ELR (cell line): ENCODE measurements at regions not wholly inside any gene's neighbourhood (a gene's known extent, or its start where the extent isn't known, plus 50 kb on each side); places are given as distances from the start of the nearest gene placed in this dataset.

Source experiments
- DNase-seq: peaks from one replicate; pipeline ENCODE4 v3.0.0-alpha.2; 2015; ENCODE audit warnings: low read depth

- no peak for DNase-seq
These were observed 863.6 kb upstream of the SALL3 start for GRCh38 chr18:78115896-78116561.

- no peak for DNase-seq
These were observed 856.3 kb upstream of the SALL3 start for GRCh38 chr18:78123144-78123909.

GRCh38 chr18:78123926-78124797, 855.5 kb upstream of the SALL3 start:
- DNase-seq: no peak

- DNase-seq: no peak
These were observed 854.3 kb upstream of the SALL3 start for GRCh38 chr18:78125206-78125896.

- no peak for DNase-seq
These were observed 853.5 kb upstream of the SALL3 start for GRCh38 chr18:78126106-78126505.

- DNase-seq: no peak
These were observed 853.1 kb upstream of the SALL3 start for GRCh38 chr18:78126536-78126935.

GRCh38 chr18:78127041-78127440, 852.6 kb upstream of the SALL3 start:
- DNase-seq: no peak

GRCh38 chr18:78128004-78128403, 851.6 kb upstream of the SALL3 start:
- DNase-seq: no peak

DNA sequence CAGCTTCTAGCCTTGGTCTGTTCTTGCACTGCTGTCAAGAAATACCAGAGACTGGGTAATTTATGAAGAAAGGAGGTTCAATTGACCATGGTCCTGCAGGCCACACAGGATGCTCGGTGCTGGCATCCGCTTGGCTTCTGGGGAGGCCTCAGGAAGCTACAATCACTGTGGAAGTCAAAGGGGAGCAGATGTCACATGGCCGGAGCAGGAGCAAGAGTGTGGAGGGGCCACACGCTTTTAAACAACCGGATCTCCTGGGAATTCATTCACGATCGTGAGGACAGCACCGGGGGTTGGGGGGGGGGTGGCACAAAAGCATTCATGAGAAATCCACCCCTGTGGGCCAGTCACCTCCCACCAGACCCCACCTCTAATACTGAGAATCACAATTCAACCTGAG, 850.4 kb upstream of the SALL3 start:
- no peak for DNase-seq

GRCh38 chr18:78130232-78131195, 849.1 kb upstream of the SALL3 start:
- DNase-seq: no peak

DNA sequence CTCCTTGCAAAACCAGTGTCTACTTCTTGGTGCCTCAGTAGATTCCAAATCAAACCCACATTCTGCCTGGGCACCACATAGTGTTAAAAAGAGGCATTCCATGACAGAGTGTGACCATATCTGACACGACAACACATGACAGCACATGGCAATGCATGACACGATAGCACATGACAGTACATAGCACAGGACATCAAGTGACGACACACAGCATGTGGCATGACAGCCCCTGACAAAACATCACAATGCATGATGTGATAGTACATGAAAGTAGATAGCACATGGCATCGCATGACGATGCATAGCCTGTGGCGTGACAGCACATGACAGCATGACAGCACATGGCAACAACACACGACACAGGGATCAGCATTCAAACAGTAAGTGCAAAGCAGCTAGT, 845.9 kb upstream of the SALL3 start:
- DNase-seq: no peak

- DNase-seq: no peak
These were observed 842.6 kb upstream of the SALL3 start for GRCh38 chr18:78136986-78137385.

DNA sequence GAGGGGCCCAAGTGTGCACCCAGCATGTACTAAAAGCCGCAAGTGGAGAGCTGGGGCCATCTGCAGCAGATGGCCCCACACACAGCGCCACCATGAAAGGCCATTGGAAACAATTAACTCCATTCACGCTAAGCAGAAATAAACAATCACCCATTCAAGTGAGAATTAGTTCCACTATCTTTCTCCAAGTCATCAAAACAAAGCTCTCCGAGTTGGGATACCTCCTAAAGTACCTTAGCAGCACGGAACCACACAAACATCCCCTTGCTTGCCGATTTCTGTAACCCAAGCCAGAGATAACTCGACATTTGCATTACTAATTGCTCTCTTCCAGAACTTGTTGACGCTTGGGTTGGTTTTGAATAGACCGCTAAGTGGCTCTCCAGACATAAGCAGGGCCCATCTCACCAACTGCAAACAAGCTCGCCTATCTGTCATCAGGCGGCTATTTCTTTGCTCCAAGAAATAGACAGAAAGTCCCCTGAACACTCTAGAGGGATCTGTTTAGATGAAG, 840.6 kb upstream of the SALL3 start:
- no peak for DNase-seq

- DNase-seq: no peak
These were observed 839.3 kb upstream of the SALL3 start for GRCh38 chr18:78140294-78140693.

DNA sequence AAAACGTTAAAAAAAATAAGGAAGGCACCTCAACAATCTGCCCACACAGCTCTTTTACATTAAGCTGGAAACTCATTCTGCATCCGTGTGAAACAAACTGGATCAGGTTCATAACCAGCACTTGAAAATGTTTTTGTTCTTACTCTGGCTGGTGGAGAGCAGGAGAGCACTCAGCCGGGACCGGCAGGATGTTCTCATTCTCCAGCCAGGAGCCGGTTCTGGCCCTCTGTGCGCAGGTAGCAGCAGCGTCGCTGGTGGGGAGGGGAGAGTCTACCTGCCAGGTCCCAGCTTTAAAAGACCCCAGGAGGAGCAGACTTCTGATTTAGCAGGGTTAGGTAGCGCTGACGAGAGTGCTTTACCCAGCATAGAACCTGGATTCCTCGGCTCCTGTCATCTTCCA, 834.9 kb upstream of the SALL3 start:
- DNase-seq: no peak

- DNase-seq: no peak
These were observed 834.5 kb upstream of the SALL3 start for GRCh38 chr18:78145096-78145495.

GRCh38 chr18:78146136-78147085, 833.2 kb upstream of the SALL3 start:
- DNase-seq: no peak

- no peak for DNase-seq
These were observed 829.0 kb upstream of the SALL3 start for GRCh38 chr18:78150590-78150989.

- DNase-seq: no peak
These were observed 828.4 kb upstream of the SALL3 start for GRCh38 chr18:78151234-78151633.
